ENCODE measurements at regions not wholly inside any gene's neighbourhood (a gene's known extent, or its start where the extent isn't known, plus 50 kb on each side); places are given as distances from the start of the nearest gene placed in this dataset.
A peak's percentile ranks its signal among the peaks of the same experiment; 100 is the strongest.

- DNase-seq (ENCODE audit: extremely low spot score): no peak
- CTCF ChIA-PET: no interaction called here
- POLR2A ChIA-PET: no interaction called here
- TF ChIP-seq FOXM1 (IDR thresholded peaks at IDR 0.05; ENCODE audit: borderline replicate concordance) (no peak), SUZ12 (IDR thresholded peaks at IDR 0.05) (no peak), TARDBP (IDR thresholded peaks at IDR 0.05) (no peak), SP1 (IDR thresholded peaks at IDR 0.05) (no peak), L3MBTL2 (conservative IDR thresholded peaks at IDR 0.05) (no peak), BHLHE40 (IDR thresholded peaks at IDR 0.05; ENCODE audit: borderline replicate concordance) (no peak), ELF4 (IDR thresholded peaks at IDR 0.05) (no peak), NFRKB (IDR thresholded peaks at IDR 0.05) (no peak), ARNT (IDR thresholded peaks at IDR 0.05) (no peak), FOXK2 (IDR thresholded peaks at IDR 0.05) (no peak), LEF1 (IDR thresholded peaks at IDR 0.05; ENCODE audit: borderline replicate concordance) (no peak)
- TF ChIP-seq, protein P1, sequence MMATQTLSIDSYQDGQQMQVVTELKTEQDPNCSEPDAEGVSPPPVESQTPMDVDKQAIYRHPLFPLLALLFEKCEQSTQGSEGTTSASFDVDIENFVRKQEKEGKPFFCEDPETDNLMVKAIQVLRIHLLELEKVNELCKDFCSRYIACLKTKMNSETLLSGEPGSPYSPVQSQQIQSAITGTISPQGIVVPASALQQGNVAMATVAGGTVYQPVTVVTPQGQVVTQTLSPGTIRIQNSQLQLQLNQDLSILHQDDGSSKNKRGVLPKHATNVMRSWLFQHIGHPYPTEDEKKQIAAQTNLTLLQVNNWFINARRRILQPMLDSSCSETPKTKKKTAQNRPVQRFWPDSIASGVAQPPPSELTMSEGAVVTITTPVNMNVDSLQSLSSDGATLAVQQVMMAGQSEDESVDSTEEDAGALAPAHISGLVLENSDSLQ (IDR thresholded peaks at IDR 0.05): no peak
Measured at GRCh38 chr4:42268824-42269223, 116.4 kb upstream of the BEND4 start.

GRCh38 chr4:42271096-42271495, 118.6 kb upstream of the BEND4 start:
- ChIA-PET CTCF (interaction anchor here (0.7 kb wide), 1 partner anchor 14 kb away, joined by 5 read pairs; no protein-coding TSS in a partner anchor), POLR2A (no interaction called here)
- no peak for DNase-seq (ENCODE audit: extremely low spot score)
- no peak for TF ChIP-seq ARNT (IDR thresholded peaks at IDR 0.05)
- no peak for TF ChIP-seq TARDBP (IDR thresholded peaks at IDR 0.05)
- no peak for TF ChIP-seq FOXM1 (IDR thresholded peaks at IDR 0.05; ENCODE audit: borderline replicate concordance)
- no peak for TF ChIP-seq ELF4 (IDR thresholded peaks at IDR 0.05)
- no peak for TF ChIP-seq ZNF384 (IDR thresholded peaks at IDR 0.05)
- no peak for TF ChIP-seq FOXA1 (IDR thresholded peaks at IDR 0.05)
- TF ChIP-seq HDGF (IDR thresholded peaks at IDR 0.05; ENCODE audit: borderline replicate concordance): no peak

GRCh38 chr4:42277291-42277690, 120.0 kb upstream of the SHISA3 start:
- ChIA-PET POLR2A (no interaction called here), CTCF (no interaction called here)
- no peak for DNase-seq (ENCODE audit: extremely low spot score)

GRCh38 chr4:42278709-42279324, 118.5 kb upstream of the SHISA3 start:
- ChIA-PET POLR2A (no interaction called here), CTCF (interaction anchor here (1.3 kb wide), 1 partner anchor 241 kb away, joined by 6 read pairs; no protein-coding TSS in a partner anchor)
- no peak for DNase-seq (ENCODE audit: extremely low spot score)
- TF ChIP-seq ELF4 (IDR thresholded peaks at IDR 0.05) (no peak), FOXA1 (IDR thresholded peaks at IDR 0.05) (no peak)

More at GRCh38 chr4:42277291-42277690, 120.0 kb upstream of the SHISA3 start:
- TF ChIP-seq NFRKB (IDR thresholded peaks at IDR 0.05): no peak
- TF ChIP-seq ZNF384 (IDR thresholded peaks at IDR 0.05): no peak
- TF ChIP-seq SP1 (IDR thresholded peaks at IDR 0.05): no peak
- TF ChIP-seq FOXA1 (IDR thresholded peaks at IDR 0.05): no peak
- TF ChIP-seq ARNT (IDR thresholded peaks at IDR 0.05): no peak
- no peak for TF ChIP-seq TARDBP (IDR thresholded peaks at IDR 0.05)
- TF ChIP-seq FOXM1 (IDR thresholded peaks at IDR 0.05; ENCODE audit: borderline replicate concordance): no peak
- no peak for TF ChIP-seq L3MBTL2 (conservative IDR thresholded peaks at IDR 0.05)
- TF ChIP-seq BHLHE40 (IDR thresholded peaks at IDR 0.05; ENCODE audit: borderline replicate concordance): no peak
- no peak for TF ChIP-seq LEF1 (IDR thresholded peaks at IDR 0.05; ENCODE audit: borderline replicate concordance)
- TF ChIP-seq CTBP1 (IDR thresholded peaks at IDR 0.05; ENCODE audit: borderline replicate concordance): no peak
- TF ChIP-seq, protein P1 (IDR thresholded peaks at IDR 0.05): no peak
- TF ChIP-seq HDGF (IDR thresholded peaks at IDR 0.05; ENCODE audit: borderline replicate concordance): no peak
- no peak for TF ChIP-seq SUZ12 (IDR thresholded peaks at IDR 0.05)
- no peak for TF ChIP-seq FOXK2 (IDR thresholded peaks at IDR 0.05)
- no peak for TF ChIP-seq ELF4 (IDR thresholded peaks at IDR 0.05)

- TF ChIP-seq FOXA1 (IDR thresholded peaks at IDR 0.05): no peak
- TF ChIP-seq, protein P1 (IDR thresholded peaks at IDR 0.05): peak; percentile 60
Measured at GRCh38 chr4:42280327-42281095, 116.8 kb upstream of the SHISA3 start.

GRCh38 chr4:42281324-42282020, 115.8 kb upstream of the SHISA3 start:
- ChIA-PET POLR2A (no interaction called here), CTCF (interaction anchor here (1.0 to 1.5 kb wide), 3 partner anchors 9 to 240 kb away, joined by 3 to 4 read pairs (median 4); no protein-coding TSS in a partner anchor)
- TF ChIP-seq FOXM1 (IDR thresholded peaks at IDR 0.05; ENCODE audit: borderline replicate concordance) (no peak), SUZ12 (IDR thresholded peaks at IDR 0.05) (no peak), LEF1 (IDR thresholded peaks at IDR 0.05; ENCODE audit: borderline replicate concordance) (no peak), FOXK2 (IDR thresholded peaks at IDR 0.05) (no peak)
- TF ChIP-seq, protein P1 (IDR thresholded peaks at IDR 0.05): no peak
- DNase-seq (ENCODE audit: extremely low spot score): no peak

More at GRCh38 chr4:42280327-42281095, 116.8 kb upstream of the SHISA3 start:
- CTCF ChIA-PET: interaction anchor here (0.6 to 1.3 kb wide), 6 partner anchors 11 to 323 kb away, joined by 3 to 6 read pairs (median 4); no protein-coding TSS in a partner anchor
- POLR2A ChIA-PET: no interaction called here
- peak; percentile 47 for DNase-seq (ENCODE audit: extremely low spot score)
